ENCODE measurements at regions not wholly inside any gene's neighbourhood (a gene's known extent, or its start where the extent isn't known, plus 50 kb on each side); places are given as distances from the start of the nearest gene placed in this dataset.
"Not testable (repeated sequence)": the region's sequence is repeated elsewhere in the genome, so short reads cannot be mapped to it uniquely, and the experiment has no call there.

DNA sequence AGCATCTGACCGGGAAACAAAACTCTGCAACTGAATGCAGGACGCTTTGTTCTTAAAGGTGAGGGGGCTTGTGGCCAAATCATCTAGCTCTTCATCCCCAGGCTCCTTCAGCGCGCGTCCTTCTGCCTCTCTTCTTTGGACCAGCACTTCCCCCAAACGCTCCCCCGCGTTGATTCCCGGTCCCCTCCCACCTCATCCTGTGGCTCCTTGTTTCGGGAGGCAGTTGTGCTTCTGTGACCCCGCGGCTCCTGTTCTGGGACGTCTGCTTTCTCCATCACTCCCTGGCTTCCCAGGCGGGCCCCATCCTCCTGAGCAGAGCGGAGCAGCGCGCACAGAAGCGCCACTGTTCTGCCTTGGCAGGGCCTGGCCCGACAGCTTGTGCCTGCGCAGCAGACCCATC is 109.7 kb upstream of the ZNG1E start:
- DNase-seq: not testable (repeated sequence)

DNA sequence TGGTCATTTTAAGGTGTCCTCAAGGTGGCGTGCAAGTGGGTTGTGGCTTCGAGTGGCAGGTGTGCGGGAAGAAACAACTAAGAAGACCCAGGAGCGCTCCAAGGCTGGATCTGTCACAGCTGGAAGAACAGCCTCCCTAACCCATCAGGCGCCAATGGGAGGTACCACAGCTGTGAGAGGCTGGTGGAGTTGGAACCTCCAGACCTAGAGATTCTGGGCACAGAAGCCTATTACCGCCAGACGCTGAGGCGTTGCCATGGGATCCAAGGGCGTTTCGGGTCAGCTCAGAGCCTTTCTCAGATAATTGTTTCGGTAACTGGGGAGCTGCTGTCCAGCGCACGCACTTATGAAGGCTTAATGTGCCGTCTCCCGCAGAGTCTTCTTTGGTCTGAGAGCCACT is 156.7 kb upstream of the ZNG1E start:
- DNase-seq: not testable (repeated sequence)

DNA sequence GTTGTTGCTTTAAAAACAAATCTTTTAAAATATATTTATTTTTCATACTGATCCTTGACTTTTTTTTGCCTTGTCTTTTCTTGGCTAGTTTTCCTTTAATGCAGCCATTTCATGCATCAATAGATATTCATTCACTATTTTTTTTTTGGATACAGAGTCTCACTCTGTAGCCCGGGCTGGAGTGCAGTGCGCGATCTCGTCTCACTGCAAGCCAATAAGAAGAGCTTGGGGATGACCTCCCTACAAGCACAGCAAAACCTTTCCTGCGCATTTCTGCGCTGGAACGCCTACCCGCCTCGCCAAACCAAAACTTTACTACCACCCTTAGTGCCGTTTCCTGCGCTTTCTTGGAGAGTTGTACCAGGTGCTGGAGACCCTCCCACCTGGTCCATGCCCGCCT is 161.3 kb upstream of the ZNG1E start:
- not testable (repeated sequence) for DNase-seq

DNA sequence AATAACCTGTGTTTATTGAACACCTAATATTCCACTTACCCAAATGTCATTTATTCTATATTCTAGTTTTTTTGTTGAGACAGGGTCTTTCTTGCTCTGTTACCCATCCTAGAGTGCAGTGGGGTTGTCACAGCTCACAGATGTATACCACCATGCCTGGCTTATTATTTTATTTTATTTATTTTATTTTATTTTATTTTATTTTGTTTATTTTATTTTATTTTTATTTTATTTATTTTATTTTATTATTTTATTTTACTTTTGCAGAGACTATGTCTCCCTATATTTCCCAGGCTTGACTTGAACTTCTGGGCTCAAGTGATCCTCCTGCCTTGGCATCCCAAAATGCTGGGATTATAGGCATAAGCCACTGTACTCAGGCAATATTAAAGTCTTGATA is 167.8 kb upstream of the ZNG1E start:
- DNase-seq: not testable (repeated sequence)

DNA sequence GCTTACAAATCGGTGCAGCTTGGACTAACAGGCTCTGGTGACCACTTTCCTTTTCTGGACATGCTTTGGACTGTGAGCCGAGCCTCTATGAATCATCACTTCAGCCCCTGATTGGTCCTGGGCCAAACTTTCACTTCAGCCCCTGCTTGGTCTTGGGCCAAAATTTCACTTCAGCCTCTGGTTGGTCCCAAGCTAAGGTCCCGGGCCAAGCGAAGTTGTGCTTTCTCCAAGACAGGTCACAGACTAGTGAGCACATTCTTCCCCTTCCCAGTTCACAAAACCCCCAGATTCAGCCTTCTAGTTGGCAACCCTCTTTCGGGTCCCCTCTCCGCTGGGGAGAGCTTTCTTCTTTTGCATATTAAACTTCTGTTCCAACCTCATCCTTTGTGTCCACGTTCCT is 171.0 kb upstream of the ZNG1E start:
- DNase-seq: not testable (repeated sequence)

DNA sequence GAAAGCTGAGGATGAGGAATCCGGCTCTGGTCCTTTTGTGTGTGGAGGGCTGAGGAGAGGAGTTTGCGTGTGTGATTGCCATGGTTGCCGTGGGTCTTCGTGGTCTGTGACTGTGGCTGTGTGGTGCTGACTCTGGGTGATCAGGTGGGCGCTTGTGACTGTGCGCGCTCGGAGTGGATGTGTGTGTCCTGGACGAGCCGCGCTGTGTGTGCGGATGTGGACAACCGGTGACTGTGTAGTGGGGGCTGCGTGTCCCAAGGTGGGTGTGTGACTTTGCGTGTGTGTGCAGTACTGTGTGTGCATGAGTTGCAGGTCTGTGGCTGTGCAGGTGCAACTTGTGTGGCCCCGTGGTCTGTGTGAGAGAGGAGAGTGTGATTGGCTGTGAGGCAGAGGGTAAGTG is 172.0 kb upstream of the ZNG1E start:
- DNase-seq: not testable (repeated sequence)

DNA sequence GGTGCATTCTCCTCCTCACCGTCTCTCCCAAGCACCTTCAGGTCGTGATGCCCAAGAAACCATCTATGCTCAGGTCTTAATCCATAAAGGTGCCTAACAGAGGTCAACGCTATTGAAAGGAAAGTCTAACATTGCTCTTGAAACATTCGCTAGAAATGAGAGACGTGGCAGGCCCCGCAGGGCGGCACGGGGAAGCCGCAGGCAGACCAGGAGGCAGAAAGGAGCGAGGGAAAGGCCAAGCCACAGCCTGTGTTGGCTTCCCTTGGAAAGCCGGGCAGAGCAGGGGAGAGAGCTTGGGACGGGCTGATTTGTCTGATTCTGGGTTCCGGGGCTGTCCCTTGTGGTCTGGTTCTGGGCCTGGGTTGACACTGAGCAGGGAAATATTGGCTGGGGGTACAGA is 192.8 kb upstream of the ZNG1E start:
- not testable (repeated sequence) for DNase-seq

DNA sequence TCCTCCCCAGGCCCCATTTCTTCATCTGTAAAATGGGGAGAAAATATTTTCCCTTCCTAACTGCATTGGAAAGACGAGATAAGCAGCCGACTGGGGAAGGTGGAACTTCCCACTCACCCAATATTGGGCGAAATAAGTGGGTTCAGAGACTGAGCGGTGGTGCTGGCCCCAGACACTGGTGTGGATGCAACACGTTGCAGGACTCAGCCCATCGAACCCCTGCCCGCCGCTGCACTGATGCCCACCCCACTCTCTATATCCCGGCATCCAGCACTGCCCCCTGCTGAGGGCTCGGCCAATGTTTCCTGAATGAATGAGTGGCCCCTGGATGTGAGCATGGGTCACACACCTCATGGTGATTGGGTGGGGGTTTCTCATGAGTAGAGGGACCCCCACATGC is 194.4 kb upstream of the ZNG1E start:
- DNase-seq: not testable (repeated sequence)

DNA sequence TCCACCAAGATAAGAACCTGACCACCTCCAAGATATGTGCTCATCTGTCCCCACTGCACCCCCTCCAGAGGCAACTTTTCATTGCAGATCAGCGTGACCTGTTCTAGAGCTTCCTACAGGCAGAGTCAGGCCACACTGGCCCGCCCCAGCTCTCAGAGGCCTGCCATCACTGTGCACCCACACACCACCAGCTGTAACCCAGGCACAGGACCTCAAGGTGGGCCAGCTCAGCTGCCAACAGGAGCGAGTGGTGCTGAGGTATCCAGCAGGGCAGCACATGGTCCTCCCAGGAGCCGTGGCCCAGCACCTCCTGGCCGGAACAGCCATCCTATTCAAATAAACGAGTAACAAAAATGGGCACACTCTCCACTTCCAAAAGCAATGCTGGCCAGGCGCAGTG is 189.9 kb upstream of the FOXD4L5 start:
- not testable (repeated sequence) for DNase-seq

DNA sequence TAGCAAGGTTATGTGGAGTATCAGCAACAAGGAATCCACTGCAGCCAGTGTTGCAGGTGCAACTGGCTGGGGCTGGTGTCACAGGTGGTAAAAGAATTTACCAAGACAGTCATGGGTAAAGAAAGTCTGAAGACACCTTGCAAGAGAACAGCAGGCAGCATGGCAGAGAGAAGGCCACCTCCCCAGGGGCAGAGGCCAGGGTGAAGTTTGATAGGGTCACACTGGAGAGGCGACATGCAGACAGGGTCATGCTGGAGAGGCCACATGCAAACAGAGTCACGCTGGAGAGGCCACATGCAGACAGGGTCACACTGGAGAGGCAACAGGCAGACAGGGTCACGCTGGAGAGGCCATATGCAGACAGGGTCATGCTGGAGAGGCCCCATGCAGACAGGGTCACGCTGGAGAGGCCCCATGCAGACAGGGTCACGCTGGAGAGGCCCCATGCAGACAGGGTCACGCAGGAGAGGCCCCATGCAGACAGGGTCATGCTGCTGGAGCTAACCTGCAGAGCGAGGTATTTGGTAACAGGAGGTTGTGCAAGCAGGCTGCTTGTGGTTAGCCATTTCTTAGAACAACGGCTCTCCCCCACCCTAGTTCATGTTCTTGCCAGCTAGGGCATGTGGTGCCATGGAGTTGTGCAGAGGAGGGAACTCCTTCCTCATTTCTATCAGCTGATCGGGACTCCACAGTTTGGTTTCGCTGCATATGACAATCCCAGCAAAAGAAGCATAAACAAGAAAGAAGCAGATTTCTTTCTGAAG is 188.2 kb upstream of the FOXD4L5 start:
- not testable (repeated sequence) for DNase-seq

DNA sequence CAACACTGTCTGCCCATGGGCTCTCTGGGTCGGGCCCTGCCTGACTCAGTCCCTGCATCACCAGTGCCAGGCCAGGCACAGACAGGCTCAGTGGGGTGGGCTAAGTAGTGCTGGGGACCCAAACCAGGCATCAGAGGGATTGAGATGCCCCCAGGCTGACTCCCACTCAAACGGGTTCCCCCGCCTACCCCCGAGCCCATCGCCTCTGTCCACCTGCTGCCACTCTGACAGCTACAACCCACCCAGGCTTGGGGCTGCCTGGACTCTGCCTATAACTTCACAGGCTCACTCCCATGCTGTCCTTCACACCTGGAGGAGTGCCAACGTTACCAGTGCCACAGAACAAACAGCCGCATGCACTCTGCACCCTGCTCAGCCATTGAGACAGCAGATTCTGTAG is 186.1 kb upstream of the FOXD4L5 start:
- not testable (repeated sequence) for DNase-seq

DNA sequence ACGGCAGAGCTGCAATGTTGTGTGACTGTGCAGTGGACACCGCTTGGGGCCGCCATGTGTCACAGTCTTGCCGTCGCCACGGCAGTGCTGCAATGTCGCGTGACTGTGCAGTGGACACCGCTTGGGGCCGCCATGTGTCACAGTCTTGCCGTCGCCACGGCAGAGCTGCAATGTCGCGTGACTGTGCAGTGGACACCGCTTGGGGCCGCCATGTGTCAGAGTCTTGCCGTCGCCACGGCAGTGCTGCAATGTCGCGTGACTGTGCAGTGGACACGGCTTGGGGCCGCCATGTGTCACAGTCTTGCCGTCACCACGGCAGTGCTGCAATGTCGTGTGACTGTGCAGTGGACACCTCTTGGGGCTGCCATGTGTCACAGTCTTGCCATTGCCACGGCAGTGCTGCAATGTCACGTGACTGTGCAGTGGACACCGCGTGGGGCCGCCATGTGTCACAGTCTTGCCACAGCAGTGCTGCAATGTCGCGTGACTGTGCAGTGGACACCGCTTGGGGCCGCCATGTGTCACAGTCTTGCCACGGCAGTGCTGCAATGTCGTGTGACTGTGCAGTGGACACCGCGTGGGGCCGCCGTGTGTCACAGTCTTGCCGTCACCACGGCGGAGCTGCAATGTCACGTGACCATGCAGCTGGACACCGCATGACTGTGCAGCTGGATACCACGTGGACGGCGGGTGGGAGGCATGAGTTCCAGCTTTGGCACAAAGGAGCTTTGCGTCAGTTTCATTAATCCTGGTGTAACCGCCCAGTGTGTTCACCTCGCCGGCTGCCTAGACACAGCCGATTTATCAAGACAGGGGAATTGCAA is 182.1 kb upstream of the FOXD4L5 start:
- not testable (repeated sequence) for DNase-seq

DNA sequence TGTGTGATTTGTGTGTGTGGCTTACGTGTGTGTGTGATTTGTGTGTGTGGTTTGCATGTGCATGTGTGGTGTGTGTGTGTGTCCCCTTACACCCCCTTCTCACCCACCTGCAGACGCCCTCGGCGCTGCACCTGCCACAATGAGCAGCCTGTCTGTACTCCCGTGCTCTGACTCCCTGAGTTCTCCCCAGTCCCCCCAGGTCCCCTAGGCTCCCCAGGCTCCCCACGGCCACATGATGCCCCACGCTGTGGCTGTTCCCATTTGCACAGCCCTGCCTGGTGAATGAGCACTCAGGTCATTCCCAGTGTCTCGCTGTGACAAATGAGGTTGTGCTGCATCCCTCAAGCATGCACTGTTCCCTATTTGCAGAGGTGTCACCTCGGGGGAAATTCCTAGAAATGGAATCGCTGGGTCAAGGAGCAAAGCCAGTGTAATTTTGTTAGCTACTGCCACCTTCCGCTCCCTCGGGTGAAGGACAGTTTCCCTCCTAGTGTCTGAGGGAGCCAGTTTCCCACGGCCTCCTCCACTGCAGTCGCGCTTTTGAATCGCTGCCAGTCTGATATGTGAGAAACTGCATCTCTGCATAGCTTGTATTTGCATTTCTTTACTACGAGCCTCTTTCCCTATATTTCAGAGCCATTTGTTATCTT is 180.4 kb upstream of the FOXD4L5 start:
- not testable (repeated sequence) for DNase-seq

DNA sequence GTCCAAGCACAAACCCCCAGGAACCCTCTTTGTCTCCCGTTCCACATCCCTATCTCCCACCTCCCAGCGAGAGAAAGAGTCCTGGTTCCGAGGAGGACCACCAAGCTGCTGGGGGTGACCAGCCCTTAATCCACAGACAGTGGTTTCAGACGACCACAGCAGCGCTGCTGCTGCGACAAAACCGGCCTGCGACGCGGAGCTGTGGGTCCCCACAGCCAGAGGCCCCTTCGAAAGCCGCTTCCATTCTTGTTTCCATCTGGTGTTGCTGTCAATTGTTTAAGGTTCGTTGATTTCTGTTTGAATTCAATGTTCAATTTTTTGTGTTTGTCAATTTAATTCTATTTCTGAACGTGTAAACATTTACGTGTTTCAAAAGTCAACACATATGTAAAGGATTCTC is 177.5 kb upstream of the FOXD4L5 start:
- not testable (repeated sequence) for DNase-seq

DNA sequence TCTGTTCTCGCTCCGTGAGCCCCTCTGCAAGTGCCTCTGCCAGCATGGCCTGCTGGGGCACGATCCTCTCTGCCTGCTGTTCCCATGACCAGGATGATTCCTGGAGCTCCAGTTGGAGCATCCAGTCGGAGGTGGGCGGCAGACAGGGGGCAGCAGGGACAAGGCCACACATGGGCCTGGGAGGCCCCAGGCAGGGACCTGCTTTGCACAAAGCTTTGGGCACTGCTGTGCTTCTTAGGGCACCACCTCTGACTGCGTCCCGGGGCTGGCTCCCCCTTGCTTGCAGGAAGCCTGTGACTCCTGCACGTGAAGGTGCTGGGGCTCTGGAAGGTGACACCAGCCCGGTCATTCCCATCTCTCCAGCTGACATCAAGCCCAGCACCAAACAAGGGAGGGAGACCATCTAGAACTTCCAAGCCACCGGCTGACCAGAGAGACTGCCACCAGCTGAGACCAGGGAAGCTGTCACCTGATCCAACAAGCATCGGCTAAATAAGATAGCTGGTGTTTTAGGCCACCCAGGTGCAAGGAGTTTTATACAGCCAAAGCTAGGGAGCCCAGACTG is 174.8 kb upstream of the FOXD4L5 start:
- DNase-seq: no peak

DNA sequence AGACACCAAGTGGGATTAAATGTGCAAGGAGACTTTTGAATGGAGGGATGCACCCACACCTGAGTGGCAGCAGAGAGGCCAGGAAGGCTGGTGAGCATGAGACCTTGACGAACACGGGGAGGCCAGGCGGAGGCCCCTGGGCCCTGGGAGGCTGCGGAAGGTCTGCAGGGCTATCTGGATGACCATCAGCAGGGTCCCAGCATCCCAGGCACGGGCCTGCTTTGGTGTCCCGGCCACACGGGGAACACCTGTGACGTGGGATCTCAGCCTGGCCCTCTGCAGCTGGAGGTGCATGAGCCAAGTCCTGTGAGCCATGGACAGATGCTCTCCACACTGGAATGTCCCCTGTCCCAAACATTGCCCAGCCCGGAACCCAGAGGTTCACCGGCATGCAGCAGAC is 174.0 kb upstream of the FOXD4L5 start:
- no peak for DNase-seq

DNA sequence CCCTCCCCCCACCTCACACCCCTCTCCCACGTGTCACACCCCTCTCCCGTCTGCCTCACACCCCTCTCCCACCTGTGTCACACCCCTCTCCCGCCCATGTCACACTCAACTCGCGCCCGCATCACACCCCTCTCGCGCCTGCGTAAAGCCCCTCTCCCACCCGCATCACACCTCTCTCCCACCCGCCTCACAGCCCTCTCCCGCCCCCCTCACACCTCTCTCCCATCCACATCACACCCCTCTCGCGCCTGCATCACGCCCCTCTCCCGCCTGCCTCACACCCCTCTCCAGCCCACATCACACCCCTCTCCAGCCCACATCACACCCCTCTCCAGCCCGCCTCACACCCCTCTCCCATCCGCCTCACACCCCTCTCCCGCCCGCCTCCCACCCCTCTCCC is 173.5 kb upstream of the FOXD4L5 start:
- no peak for DNase-seq

DNA sequence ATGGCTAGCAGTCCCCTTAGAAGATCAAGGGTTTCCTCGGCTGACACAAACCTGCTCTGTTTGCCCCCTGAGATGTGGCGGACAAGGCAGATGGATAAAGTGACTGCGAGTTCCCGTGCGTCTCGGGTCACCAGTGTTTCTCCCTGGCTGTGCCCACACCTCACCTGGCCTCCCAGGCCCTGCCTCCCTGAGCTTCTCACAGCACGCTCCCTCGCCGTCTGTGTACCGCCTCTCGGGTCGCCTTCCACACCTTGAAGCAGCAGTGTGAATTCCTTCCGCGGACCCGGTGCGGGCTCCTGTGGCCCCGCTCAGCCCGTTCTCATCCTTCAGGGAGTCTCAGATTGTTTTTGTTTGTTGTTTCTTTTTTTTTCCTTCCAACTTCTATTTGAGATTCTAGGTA is 172.0 kb upstream of the FOXD4L5 start:
- DNase-seq: not testable (repeated sequence)

DNA sequence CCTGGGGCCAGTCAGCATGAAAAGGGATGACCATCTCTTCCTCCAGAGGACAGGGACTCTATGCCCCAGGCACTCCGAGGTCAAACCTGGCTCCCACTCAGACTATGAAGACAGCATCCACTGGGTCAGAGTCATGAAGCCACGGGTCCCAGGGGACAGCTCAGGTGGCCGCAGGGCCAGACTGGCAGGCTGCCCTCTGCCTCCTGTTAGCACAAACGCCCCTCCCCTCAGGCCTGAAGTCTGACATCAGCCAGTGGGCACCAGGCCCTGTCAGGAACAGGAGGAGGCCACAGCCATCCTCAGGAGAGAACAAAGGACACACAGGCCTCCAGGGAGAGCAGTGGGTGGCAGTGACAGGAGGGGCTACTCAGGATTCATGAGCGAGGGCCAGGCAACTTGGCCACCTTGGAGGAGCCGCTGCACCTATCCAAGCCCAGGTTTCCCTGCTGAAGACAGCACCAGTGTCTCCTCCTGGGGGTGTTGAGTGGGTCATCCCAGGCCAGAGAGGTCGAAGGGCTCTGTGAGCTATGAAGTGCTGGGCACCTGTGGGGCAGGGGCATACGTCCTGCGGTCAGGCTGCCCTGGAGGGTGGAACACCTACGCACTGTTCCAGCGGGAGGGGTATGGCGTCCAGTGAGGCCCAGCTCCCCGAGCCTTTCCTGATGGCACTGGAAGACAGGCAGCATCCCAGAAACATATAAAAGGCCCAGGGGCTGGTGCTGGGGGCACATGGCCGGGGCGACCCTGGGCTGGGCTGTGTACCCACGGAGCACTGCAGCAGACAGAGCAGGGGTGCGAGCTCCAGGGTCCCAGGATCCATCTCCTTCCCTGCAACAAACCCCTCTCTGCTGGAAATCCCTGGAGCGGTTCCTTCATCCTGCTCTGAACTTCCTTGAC is 171.0 kb upstream of the FOXD4L5 start:
- not testable (repeated sequence) for DNase-seq

DNA sequence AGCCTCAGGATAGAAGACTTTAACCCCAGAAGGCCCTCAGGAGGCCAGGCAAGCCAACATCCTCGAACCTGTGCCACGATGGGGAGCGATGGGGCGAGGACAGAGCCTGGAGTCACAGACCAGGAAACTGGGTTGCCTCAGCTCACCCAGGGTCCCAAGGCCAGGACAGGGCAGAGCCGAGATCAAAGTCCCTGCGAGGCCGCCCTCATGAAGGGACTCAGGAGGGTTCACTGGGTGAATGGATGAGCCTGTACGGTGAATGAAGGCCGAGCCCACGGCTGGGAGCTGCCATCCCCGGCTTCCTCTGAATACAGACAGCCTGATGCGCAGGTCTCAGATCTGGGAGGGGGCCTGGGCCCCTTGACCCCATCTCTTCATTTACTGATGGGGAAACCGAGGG is 170.1 kb upstream of the FOXD4L5 start:
- not testable (repeated sequence) for DNase-seq

DNA sequence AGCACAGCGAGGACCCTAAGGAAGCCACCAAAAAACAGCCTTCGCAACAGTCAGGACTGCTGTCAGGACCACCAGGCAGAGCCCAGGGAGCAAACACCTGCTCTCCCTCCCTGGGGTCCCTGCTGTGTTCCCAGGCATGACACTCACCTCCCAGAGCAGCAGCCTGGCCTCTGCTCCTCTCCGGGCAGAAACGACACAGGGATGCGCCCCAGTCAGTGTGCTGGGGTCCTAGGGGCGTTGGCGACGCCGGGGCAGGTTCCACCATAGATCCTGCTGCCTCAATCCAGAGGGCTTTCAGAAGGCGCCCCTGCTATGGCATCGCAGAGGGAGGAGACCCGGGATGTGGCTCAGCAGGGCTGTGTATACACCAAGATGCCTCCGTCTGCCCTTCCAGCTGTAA is 169.7 kb upstream of the FOXD4L5 start:
- not testable (repeated sequence) for DNase-seq

DNA sequence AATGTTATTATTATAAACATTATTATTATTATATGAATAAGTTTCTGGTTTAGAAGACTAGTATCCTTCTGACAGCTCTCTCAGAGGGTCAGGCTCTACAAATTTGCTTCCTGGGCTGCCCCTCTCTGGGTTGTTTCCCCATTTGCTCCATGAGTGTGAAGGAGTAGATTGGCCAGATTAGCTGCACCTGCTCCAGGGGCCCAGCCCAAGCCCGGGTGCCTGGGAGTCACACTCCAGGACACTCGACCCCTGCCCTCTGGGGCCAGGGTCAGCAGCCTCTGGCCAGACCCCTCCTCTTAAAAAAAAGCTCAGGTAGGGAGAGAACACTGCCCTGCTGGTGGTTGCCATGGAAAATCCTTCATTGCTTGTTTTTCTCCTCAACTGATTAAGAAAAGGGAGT is 169.0 kb upstream of the FOXD4L5 start:
- DNase-seq: not testable (repeated sequence)

Measured in activated CD8-positive, alpha-beta memory T cell treated with anti-CD3 and anti-CD28 coated beads, Interleukin-2, amount 50 U/mL, for 4 hours (primary cell).